ENCODE measurements at regions not wholly inside any gene's neighbourhood (a gene's known extent, or its start where the extent isn't known, plus 50 kb on each side); places are given as distances from the start of the nearest gene placed in this dataset.
"Not testable (repeated sequence)": the region's sequence is repeated elsewhere in the genome, so short reads cannot be mapped to it uniquely, and the experiment has no call there.

DNA sequence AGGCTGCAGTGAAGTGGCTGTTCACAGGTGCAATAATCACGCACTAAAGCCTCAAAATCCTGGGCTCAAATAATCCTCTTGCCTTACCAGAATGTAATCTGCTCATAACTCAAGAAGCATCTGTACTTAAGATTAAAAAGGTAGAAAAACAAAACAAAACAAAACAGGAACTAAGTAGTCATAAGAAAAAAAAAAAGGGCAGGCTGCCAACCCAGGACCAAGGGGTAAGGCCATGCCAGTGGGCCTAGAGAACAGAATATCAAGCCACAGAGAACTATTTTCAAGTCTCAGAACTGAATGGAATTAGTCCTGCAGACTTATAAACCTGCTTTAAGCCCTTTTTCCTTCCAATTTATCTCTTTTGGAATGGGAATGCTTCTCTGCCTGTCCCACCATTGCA, 64.8 kb upstream of the TBC1D3K start:
- no peak for DNase-seq (ENCODE audit: low read depth)

DNA sequence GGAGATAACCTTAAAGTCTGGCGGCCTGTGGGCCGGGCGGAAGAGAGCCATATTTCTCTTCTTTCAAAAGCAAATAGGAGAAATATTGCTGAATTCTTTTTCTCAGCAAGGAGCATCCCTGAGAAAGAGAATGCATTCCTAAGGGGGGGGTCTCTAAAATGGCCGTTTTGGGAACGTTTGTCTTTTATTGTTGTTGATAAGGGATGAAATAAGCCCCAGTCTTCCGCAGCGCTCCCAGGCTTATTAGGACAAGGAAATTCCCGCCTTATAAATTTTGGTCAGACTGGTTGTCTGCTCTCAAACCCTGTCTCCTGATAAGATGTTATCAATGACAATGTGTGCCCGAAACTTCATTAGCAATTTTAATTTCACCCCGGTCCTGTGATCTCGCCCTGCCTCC, 65.8 kb upstream of the TBC1D3K start:
- not testable (repeated sequence) for DNase-seq (ENCODE audit: low read depth)

DNA sequence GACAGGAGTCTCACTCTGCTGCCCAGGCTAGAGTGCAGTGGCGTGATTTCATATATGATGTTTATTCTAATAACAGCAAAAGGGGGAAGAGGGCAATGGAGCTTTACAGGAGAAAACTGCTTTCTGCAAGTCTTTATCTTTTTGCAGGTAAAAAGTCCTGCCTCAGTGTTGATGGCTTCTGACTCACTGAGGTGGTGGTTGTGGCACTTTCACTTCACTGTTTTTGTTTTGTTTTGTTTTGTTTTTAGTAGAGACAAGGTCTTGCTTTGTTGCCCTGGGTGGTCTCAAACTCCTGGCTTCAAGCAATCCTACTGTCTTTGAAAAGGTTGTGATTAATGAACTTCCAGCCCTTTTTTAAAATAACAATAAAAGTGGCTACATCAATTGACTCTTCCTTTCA, 68.0 kb upstream of the TBC1D3K start:
- no peak for DNase-seq (ENCODE audit: low read depth)

DNA sequence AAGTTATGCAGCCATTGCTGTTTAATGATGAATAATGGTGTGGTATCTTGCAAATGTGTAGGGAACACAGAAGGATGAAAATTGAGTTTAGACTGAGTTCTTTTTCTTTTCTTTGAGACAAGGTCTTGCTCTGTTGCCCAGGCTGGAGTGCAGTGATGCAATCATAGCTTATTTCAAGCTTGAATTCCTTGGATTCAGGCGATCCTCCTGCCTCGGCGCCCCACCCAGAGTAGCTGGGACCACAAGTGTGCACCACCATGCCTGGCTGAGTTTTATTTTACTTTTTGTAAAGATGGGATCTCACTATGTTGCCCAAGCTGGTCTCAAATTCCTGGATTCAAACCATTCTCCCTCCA, 74.6 kb upstream of the TBC1D3K start:
- DNase-seq (ENCODE audit: low read depth): no peak

DNA sequence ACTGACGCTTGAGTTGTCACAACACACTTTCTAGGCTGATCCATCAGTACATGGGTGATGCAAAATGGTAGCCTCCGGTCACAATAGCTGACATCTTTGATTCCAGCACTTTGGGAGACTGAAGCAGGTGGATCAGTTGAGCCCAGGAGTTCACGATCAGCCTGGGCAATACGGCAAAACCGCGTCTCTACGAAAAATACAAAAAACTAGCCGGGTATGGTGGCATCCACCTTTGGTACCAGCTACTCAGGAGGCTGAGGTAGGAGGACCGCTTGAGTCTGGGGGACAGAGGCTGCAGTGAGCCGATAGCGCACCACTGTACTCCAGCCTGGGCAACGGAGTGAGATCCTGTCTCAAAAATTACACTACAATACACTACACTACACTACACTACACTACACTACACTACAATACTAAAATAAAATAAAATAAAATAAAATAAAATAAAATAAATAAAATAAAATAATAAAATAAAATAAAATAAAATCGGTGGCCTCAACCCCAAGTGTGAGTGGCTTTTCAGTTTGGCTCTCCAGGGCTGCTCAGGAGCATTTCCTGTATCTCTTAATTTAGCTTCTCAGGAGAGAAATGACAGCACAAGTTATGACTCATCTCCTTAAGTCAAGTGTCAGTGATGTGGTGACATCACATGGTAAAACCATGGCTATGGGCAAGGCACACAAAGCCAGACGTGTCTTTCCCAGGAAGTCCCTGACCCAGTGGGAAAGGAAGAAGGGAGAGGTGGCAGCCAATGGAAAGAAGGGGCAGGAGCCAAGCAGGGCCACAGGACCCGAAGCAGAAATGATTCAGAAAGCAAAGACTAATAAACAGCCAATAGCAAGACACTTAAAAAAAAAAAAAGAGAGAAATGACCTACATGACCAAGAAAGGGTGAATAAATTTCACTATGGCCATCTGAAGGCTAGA, 75.3 kb upstream of the TBC1D3K start:
- DNase-seq (ENCODE audit: low read depth): peak; percentile 66

DNA sequence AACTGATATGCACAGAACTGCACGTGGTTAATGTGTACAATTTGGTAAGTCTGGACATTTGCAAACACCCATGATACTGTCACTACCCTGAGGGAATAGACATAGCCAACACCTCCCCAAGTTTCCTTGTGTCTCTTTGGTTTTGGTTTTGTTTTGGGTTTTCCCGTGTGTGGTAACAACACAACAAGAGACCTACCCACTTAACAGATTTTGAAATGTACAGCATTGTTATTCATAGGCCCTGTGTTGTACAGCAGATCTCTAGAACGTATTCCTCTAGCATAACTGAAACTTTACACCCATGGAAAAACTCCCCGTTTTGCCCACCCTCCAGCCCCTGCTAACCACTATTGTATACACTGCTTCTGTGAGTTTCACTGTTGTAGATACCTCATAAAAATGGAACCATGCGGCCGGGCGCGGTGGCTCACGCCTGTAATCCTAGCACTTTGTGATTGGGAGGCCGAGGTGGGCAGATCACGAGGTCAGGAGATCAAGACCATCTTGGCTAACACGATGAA, 76.3 kb upstream of the TBC1D3K start:
- DNase-seq (ENCODE audit: low read depth): no peak

DNA sequence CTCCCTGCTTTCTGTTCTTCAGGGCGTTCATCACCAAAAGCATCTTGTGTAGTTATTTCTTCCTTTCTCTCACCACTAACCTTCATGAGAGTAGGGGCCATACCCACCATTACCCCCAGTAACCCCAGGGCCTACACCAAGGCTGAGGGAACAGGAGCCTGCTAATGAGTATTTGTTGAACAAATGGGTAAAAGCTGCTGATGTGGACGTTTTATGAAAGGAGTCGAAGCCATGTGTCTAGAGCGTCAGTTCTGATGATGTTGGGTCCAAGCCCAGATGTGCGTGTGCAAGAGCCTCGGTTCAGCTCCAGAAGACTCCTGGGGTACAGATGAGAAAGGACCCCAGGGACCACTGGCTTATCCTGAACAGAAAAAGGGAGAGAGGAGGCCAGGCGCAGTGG, 77.1 kb upstream of the TBC1D3K start:
- no peak for DNase-seq (ENCODE audit: low read depth)

DNA sequence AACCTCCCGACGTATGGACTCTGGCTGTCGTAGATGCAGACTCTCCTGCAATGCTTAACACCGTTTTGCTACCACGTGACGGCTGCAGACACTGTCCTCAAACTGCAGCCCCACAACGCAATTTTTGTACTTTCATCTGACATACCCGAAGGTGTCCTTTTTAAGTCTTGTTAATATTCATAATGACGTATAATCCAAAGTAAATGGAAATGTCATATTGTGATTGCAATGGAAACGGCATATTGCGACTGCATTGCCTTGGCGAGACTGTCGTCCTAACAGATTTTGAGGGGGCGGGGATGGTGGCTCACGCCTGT, 79.3 kb upstream of the TBC1D3K start:
- no peak for DNase-seq (ENCODE audit: low read depth)

DNA sequence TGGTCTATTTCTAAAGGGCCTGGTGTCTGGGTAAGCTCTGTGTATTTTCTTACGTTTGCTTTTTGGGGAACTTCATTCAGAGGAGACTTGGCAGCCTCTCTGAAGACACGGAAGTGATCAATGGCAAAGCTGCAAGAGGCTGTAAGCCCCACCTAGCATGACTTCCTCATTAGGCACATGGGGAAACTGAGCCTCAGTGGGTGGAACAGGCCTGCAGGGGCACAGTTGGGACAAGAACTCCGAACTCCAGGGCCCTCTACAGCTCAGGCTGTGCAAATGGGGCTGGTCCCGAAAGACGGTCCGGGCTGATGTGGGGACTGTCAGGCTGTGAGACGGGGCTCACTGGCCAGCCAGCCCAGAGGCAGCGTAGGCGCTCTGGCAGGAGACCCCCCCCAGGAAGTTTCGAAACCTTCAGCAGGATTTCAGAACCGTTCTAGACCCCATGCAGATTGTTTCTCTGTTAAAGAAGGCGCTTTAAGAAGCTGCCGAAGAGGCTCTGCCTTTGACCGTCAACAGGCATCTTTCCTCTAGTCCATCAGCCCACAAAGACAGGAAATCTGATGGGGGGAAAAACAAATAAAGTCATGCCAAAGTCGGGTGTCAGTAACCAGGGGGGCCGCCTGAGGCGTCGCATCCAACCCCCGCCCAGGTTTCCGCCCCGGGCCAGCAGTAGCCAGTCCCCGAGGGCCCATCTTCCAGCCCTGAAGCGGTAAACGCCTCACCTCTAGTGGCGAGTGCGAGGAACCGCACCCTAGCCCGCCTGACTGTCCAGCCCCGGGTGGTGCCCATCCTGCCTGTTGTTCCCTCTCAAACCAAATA, 79.8 kb upstream of the TBC1D3K start:
- DNase-seq (ENCODE audit: low read depth): peak; percentile 20

DNA sequence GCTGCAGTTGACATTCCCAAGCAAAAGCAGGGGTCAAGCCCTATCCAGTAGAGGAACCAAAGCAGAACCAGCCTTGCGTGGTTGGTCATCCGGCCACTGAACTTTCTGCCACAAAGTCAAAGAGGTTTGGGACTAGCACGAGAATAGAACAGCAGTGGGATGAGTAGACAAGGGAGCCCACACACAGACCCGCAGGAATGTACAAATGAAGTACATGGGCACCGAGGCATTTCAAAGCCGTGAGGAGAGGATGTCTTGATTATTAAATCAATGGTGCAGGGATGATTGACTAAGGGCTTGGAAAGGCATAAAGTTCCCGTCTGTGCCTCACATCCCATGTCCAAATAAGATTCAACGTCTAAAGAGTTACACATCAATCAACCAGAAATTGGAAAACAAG, 81.8 kb upstream of the TBC1D3K start:
- no peak for DNase-seq (ENCODE audit: low read depth)

DNA sequence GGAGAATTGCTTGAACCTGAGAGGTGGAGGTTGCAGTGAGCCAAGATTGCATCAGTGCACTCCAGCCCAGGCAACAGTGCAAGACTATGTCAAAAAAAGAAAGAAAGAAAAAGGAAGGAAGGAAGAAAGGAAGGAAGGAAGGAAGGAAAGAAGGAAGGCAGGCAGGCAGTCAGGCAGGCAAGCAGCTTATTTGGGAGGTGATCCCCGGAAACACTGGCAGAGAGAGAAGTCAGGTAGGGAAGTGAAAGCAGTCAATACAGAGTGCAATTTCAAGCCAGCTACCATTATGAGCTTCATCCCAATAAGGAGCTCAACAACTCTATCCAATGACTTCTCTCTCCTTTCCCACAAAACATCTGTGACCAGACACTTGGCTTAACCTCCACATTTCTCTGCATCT, 83.0 kb upstream of the TBC1D3K start:
- no peak for DNase-seq (ENCODE audit: low read depth)

DNA sequence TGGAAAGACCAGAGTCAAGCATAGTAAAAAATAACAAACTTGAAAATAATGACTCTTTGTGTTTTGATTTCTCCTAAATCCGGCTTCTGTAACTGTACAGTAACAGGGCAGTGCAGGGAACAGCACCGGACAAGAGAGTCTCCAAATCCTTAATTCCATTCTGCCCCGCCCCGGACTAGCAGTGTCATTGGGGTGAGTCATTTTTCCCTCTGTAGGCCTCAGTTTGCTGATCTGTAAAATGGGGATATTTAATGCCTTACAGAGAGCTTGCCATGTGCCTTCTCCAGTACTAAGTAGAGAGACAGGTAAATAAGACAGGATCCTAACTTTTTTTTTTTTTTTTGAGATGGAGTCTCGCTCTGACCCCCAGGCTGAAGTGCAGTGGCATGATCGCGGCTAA, 83.6 kb upstream of the TBC1D3K start:
- no peak for DNase-seq (ENCODE audit: low read depth)

DNA sequence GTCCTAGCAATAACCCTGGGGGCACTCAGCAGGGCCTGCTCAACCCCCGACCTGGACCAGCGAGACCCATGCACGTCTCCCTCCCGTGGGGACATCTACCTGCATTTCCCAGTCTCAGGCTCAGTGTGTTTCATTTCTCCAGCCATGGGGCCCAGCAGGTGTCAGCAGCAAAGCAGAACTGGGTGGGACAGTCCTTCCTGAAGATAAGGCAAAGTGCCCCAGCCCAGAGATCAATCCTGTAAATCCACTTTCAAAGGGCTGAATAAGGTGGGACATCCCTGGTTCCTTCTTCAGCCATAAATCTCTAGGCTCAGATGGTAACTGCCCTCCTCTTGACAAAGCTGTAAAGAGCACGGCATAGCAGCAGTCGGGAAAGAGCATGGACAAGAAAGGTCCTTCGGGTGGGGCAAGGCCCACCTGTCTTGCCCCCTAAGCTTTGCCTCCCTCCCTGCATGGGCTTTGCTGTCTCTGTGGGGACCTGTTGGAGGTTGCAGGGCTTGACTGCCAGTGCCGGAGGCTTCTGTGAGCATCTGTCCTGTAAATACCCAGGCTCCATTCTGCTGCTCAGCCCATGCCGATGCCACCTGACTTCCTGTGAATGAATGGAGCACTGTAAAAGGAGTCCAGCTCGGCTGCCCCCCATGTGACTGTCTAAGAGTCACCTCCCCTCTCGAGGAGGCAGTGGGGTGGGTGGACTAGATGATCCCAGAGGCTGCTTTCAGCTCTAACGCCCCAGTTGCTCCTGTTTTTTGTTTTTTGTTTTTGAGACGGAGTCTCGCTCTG, 84.8 kb upstream of the TBC1D3K start:
- no peak for DNase-seq (ENCODE audit: low read depth)

DNA sequence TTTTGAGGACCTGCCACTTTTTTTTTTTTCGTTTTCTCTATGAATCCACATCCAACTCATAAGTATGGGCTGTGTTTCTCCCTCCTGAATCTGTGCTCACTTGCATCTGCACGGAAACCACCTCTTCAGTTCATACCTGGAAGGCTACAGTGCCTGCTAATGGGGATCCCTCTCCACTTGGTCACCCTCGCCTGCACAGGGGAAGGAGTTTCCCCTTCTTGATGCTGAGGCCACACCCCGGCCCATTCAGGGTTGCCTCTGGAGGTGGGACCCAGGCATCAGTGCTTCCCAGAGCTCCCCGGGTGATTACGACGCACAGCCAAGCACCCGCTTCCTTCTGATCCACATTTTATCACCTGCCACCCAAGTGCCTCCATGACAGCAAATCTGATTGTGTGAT, 85.9 kb upstream of the TBC1D3K start:
- no peak for DNase-seq (ENCODE audit: low read depth)

DNA sequence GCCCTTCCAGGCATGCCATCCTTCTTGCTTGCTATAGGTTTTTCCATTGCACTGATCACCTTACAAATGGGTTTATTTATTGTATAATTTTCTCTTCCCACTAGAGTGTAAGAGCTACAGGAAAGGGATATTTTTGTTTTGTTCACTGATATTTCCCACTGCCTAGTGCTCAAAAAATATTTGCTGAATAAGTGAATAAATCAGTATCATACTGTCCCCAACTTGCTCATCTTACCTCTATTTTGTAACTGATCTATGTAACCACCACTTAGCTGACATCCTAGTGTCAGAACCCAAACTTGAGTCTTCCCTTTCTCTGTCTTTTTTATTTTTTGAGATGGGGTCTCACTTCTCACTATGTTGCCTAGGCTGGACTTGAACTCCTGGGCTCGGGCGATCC, 87.6 kb upstream of the TBC1D3K start:
- DNase-seq (ENCODE audit: low read depth): no peak

DNA sequence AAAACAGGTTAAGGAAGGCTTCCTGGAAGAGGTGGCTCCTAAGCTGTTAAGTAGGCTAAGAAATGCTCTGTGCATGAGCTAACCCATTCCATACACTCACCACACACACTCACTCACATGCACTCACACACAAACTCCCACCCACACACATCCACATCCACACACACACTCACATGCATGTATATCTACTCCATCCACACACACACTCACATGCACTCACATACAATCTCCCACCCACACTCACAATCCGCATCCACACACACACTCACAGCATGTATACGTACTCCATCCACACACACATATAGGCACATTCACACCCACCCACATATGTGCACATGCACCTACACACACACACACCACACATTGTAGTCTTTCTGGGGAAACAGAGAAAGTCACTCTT, 89.3 kb upstream of the HNF1B start:
- DNase-seq (ENCODE audit: low read depth): no peak

DNA sequence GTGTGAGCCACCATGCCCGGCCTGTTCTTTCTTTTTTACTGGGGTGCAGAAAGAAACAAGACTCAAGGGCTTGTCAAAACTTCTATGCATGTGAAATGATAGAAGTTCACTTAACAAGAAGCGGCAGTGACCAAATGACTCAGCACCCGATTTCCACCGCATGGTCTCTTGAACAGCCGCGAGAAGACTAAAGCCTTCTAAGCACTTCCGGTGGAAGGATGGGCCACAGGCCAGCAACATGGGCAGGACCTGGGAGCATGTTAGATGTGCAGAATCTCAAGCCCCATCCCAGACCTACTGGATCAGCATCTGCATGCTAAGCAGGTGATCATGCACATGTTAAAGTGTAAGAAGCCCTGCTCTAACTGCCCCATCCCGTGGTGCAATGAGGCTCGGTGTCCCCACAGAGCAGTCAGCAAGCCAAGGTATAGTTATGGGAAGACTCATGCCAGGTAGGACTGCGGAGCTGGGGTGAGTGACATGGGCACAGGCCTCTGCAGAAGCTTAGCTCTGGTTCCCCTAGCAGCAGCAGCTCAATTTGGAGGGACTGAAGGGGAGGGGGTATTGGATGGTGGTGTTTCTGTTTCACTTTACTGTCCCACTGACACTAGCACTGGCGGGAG, 88.5 kb upstream of the HNF1B start:
- DNase-seq (ENCODE audit: low read depth): no peak

DNA sequence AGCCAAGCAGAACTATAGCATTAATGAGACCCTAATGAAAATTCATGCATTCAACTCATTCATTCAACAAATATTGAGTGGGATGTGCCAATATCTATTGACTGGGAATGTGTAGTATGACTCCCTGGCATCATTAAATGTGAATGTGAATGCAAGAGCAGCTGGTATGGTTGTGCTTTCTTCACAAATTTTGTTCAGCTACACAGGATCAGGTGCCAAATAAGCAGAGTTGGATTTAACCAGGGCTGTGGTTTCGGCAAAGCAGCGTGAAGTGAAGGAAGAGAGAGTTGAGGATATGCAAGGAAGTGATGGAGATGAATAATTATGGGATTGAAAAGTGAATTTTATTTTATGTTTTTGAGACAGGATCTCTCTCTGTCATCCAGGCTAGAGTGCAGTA, 87.1 kb upstream of the HNF1B start:
- no peak for DNase-seq (ENCODE audit: low read depth)

DNA sequence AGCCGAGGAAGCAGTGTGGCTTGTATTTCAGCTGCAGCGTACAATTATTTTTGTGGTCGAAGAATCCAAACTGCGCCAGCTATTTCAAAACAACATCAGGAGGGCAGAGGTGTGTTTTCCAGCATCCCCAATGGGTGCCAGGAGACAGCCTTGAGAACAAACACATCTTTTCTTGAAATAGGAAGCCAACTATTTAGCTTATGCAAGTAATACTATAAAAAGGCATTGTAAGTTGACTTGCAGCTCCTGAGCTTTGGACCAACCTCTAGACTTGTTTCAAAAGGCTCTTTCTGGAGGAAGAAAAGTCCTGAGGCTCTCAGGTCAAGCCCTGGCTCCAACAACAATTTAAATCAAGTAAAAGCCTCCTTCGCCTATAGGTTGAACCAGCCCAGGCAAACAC, 86.6 kb upstream of the HNF1B start:
- DNase-seq (ENCODE audit: low read depth): no peak

DNA sequence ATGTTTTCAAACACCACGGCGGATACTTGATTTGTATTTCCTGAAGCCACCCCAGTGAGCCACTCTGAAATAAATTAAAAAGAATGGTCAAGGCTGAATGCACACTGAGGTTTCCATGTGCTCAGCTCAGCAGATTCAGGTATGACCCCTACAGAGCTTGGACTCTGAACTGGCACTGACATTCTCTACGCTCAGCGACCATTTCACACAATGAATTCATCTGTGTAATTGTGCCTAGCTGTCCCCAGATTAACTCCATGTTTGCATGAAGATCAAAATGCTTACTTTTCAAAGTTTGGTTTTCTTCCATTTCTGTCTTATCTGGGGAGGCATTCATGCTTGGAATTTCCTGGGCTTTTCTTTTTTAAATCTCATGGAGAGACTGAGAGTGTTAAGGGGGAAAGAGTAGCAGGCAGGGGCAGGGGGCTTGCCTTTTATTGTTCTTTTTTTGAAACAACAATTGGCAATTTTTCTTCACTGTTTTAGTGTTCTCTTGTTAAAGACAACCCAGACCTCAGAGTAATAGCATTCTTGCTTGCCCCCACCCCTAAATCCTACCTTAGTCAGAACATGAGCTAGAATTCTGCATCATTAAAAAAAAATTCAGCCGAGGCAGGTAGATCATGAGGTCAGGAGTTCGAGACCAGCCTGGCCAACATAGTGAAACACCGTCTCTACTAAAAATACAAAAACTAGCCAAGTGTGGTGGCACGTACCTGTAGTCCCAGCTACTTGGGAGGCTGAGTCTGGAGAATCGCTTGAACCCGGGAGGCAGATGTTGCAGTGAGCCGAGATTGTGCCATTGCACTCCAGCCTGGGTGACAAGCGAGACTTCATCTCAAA, 85.5 kb upstream of the HNF1B start:
- no peak for DNase-seq (ENCODE audit: low read depth)

DNA sequence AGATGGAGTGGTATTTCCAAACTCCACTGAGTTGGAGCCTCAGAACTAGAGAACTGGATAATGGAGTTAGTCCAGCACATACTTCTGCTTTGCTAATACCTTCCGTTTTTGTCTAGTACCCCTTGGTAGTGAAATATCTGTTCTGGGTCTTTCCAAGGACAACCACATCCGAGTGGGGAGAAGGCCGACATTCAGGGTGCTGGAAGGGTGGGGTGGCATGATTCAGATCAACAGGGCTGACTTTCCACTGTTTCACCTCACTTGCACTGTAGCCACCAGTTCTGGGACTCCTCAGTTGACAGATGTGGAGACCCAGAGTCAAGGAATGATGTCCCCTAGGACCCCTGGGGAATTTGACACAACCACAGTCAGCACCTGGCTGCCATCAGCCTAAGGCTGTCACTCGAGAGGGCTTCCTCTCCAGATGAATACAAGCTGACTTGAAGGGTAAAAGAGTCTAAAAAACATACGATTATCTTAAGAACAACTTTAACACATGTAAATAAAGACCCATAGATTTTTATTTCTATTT, 84.8 kb upstream of the HNF1B start:
- DNase-seq (ENCODE audit: low read depth): no peak
